Nephron (organoid): ENCODE measurements at regions not wholly inside any gene's neighbourhood (a gene's known extent, or its start where the extent isn't known, plus 50 kb on each side); places are given as distances from the start of the nearest gene placed in this dataset.
A peak's percentile ranks its signal among the peaks of the same experiment; 100 is the strongest.

Experiments
- H3K27ac Mint-ChIP-seq, 3 experiments: 2 replicates each; pipeline ENCODE4 v1.8.0; 2020; ENCODE audit warnings: mixed read lengths in 3 of 3, mild to moderate bottlenecking in 2 of 3, moderate library complexity in 1 of 3
- H3K27me3 Mint-ChIP-seq: 2 replicates; pipeline ENCODE4 v1.8.0; 2021; ENCODE audit warnings: low read depth, mild to moderate bottlenecking, moderate library complexity, mixed read lengths
- H3K36me3 Mint-ChIP-seq: 2 replicates; pipeline ENCODE4 v1.8.0; 2020; ENCODE audit warnings: low read depth, mixed read lengths
- H3K4me1 Mint-ChIP-seq: 2 replicates; pipeline ENCODE4 v1.8.0; 2020; ENCODE audit warnings: mixed read lengths
- H3K4me3 Mint-ChIP-seq, 3 experiments: 2 replicates each; pipeline ENCODE4 v1.8.0; 2020; ENCODE audit warnings: mild to moderate bottlenecking in 3 of 3, mixed read lengths in 3 of 3, moderate library complexity in 2 of 3
- H3K9me3 Mint-ChIP-seq: 2 replicates; pipeline ENCODE4 v1.8.0; 2020; ENCODE audit warnings: mixed read lengths
- CTCF ChIP-seq, 3 experiments: fragments of 200-600 bp; sonication (generic); IDR thresholded peaks; one replicate each; pipeline ENCODE4 v1.5.0; 2021; ENCODE audit warnings: antibody characterized with exemption in 3 of 3; ENCODE audit not compliant: unreplicated experiment in 3 of 3

GRCh38 chr16:51453251-51453650 is 302.2 kb upstream of the SALL1 start:
- no peaks in the 10 kb centered on the region for H3K9me3 Mint-ChIP-seq
- H3K4me1 Mint-ChIP-seq, result peaks cover 12% of the 10 kb centered on the region
- H3K4me3 Mint-ChIP-seq, result no peak overlapping the region
- H3K27ac Mint-ChIP-seq, result no peak overlapping the region
- H3K27me3 Mint-ChIP-seq, result no peaks in the 10 kb centered on the region
- no peaks in the 10 kb centered on the region for H3K36me3 Mint-ChIP-seq
- no peak for TF ChIP-seq CTCF (IDR thresholded peaks at IDR 0.05; ENCODE audit: unreplicated experiment in 3 of 3)

- Mint-ChIP-seq H3K4me1 (peaks cover 12% of the 10 kb centered on the region), H3K27me3 (no peaks in the 10 kb centered on the region), H3K4me3 (no peak overlapping the region), H3K27ac (peak overlapping the region; percentile 70 to 79 (median 72)), H3K9me3 (no peaks in the 10 kb centered on the region), H3K36me3 (no peaks in the 10 kb centered on the region)
- no peak for TF ChIP-seq CTCF (IDR thresholded peaks at IDR 0.05; ENCODE audit: unreplicated experiment in 3 of 3)
These were observed 299.8 kb upstream of the SALL1 start for GRCh38 chr16:51450909-51451308.

- Mint-ChIP-seq H3K4me1 (peaks cover 12% of the 10 kb centered on the region), H3K27me3 (no peaks in the 10 kb centered on the region), H3K9me3 (no peaks in the 10 kb centered on the region), H3K36me3 (no peaks in the 10 kb centered on the region), H3K4me3 (no peak overlapping the region), H3K27ac (peak overlapping the region; percentile 70 to 79 (median 72))
- no peak for TF ChIP-seq CTCF (IDR thresholded peaks at IDR 0.05; ENCODE audit: unreplicated experiment in 3 of 3)
These were observed 299.3 kb upstream of the SALL1 start for GRCh38 chr16:51450376-51450775.

GRCh38 chr16:51449441-51449840 is 298.4 kb upstream of the SALL1 start:
- H3K27me3 Mint-ChIP-seq, result no peaks in the 10 kb centered on the region
- no peaks in the 10 kb centered on the region for H3K36me3 Mint-ChIP-seq
- peaks cover 12% of the 10 kb centered on the region for H3K4me1 Mint-ChIP-seq
- no peak for TF ChIP-seq CTCF (IDR thresholded peaks at IDR 0.05; ENCODE audit: unreplicated experiment in 3 of 3)
- H3K4me3 Mint-ChIP-seq, result no peak overlapping the region
- peak overlapping the region; percentile 70 to 79 (median 72) for H3K27ac Mint-ChIP-seq
- no peaks in the 10 kb centered on the region for H3K9me3 Mint-ChIP-seq

GRCh38 chr16:51445250-51445649 is 294.2 kb upstream of the SALL1 start:
- peaks cover 27% of the 10 kb centered on the region for H3K27me3 Mint-ChIP-seq
- TF ChIP-seq CTCF (IDR thresholded peaks at IDR 0.05; ENCODE audit: unreplicated experiment in 3 of 3), result no peak
- H3K4me1 Mint-ChIP-seq, result peaks cover 15% of the 10 kb centered on the region
- H3K36me3 Mint-ChIP-seq, result no peaks in the 10 kb centered on the region
- no peak overlapping the region for H3K4me3 Mint-ChIP-seq
- no peak overlapping the region for H3K27ac Mint-ChIP-seq
- H3K9me3 Mint-ChIP-seq, result no peaks in the 10 kb centered on the region

GRCh38 chr16:51443934-51444333 is 292.9 kb upstream of the SALL1 start:
- H3K36me3 Mint-ChIP-seq, result no peaks in the 10 kb centered on the region
- no peak overlapping the region for H3K27ac Mint-ChIP-seq
- peaks cover 16% of the 10 kb centered on the region for H3K4me1 Mint-ChIP-seq
- no peaks in the 10 kb centered on the region for H3K9me3 Mint-ChIP-seq
- H3K27me3 Mint-ChIP-seq, result peaks cover 41% of the 10 kb centered on the region
- no peak for TF ChIP-seq CTCF (IDR thresholded peaks at IDR 0.05; ENCODE audit: unreplicated experiment in 3 of 3)
- no peak overlapping the region for H3K4me3 Mint-ChIP-seq
